GM11168 (cell line): ENCODE measurements at regions not wholly inside any gene's neighbourhood (a gene's known extent, or its start where the extent isn't known, plus 50 kb on each side); places are given as distances from the start of the nearest gene placed in this dataset.
"Not testable (repeated sequence)": the region's sequence is repeated elsewhere in the genome, so short reads cannot be mapped to it uniquely, and the experiment has no call there.

Experiments used
- in situ Hi-C: fragments of 300-500 bp; cut with MboI; formaldehyde crosslinking; loops from one replicate; pipeline ENCODE4 v1.12.0; 2022; ENCODE audit warnings: low sequenced_read_pairs; ENCODE audit not compliant: unreplicated experiment

DNA sequence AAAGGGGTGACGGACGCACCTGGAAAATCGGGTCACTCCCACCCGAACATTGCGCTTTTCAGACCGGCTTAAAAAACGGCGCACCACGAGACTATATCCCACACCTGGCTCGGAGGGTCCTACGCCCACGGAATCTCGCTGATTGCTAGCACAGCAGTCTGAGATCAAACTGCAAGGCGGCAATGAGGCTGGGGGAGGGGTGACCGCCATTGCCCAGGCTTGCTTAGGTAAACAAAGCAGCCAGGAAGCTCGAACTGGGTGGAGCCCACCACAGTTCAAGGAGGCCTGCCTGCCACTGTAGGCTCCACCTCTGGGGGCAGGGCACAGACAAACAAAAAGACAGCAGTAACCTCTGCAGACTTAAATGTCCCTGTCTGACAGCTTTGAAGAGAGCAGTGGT, 342.0 kb upstream of the PKN2 start:
- in situ Hi-C loops: not testable (repeated sequence)

DNA sequence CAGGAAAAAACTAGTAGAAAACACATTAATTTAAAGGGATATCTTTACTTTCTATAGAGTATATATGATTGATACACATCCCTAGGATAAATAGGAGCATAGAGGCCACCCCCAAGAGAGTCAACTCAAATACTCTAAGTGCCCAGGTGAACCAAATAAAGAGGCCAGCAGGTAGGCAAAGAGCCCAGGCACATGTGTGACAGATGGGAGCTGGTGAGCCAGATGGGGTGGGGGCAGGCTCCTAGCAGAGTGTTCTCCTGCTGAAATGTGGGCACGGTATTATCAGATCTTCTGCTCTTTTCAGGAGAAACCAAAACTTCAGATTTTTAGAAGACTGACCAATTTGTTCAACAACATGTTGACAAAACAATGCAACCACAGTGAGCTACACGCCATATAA, 333.4 kb upstream of the PKN2 start:
- in situ Hi-C loops: no loop called here

DNA sequence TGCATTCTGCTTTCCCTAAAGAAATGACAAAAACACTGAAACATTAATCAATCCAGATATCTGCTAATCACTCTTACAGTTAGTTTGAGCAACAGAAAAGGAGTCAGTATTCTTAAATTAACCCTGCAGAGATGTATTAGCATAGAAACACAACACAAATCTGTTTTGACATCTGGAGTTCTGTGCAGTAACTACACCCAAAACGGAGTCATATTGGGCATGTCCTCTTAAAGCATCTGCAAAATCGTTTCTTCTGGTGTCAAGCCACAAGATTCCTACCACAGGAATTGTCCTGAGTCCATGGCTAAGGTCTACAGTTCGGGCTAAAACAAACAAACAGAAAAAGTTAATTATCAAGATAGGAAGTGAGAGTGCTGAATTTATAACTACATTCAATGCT, 332.1 kb upstream of the PKN2 start:
- in situ Hi-C loops: no loop called here

DNA sequence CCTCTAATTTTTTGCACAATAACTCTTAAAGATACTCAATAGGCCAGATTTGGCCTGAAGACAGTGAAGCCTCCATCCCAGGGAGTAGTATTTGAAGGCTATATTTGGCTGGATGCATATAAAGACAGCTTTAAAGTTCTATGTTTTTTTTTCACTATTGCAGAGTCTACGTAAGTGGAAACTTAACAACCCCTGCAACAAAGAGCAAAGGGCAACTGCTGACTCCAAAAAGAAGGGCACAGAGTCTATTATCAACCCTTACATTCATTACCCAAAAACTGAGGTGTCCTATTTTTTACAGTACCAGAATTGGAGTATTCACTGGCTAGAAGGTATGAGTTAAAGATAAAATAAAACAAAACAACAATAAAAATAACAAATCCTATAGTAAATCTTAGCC, 329.8 kb upstream of the PKN2 start:
- in situ Hi-C loops: no loop called here

DNA sequence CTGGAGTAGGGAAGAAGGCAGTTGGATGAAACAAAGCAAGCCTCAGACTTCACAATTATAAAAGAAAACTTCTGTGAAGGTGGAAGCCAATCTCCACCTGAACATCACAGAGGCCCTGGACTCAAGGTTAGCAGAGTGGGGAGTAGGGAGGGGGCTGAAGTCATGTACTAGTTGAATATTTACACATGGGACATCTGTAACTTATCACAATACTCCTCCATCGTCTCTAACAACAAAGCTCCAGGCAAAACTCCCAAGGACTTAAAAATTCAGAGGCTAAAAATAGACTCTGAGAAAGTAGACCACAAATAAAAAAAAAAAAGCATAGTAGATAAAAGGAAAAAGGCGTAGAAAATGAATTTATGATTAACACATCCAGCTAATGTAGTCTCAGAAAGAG, 326.3 kb upstream of the PKN2 start:
- in situ Hi-C loops: no loop called here

DNA sequence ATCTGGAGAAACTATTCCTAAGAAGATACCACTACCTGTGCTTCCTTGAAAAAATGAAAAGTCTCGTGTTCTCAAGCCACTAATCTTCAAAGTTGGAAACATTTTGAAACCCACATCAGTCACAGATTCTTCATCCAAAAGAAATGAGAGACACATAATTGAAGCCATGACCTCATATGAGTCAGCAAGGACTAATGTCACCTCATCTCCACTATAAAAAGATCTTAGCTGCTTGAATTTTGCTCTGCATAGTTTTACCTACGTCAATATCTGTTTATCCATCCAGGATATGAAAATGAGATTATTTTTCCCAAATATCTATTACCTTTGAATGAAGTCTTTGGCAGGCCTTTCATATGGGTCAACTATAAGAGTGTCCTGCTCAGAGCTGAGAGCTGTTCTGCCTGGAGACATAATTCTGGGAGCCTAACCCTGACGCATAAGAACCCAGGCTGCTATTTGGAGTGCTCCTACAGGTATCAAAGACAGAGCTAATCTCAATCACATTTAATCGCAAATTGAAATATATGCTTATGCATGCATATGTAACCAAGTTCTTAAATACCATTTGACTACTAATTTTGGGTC, 312.5 kb upstream of the PKN2 start:
- in situ Hi-C loops: no loop called here

DNA sequence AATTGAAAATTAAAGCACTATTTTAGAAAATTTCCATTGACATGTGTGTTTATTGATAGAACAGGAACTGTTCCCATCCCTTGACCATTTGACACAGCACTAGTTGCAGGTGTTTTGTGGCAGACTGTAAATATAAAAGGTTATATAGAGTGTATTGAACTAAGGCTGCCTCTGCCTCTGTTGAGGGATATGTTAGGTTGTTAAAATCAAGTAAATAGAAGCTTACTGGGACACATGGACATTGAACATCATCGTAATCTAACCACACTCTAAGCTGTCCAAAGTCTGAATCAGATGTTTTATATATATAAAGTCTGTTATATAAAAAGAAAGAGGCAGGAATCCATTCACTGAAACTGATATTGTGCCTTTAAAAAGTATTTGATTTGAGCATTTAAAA, 308.1 kb upstream of the PKN2 start:
- in situ Hi-C loops: no loop called here

DNA sequence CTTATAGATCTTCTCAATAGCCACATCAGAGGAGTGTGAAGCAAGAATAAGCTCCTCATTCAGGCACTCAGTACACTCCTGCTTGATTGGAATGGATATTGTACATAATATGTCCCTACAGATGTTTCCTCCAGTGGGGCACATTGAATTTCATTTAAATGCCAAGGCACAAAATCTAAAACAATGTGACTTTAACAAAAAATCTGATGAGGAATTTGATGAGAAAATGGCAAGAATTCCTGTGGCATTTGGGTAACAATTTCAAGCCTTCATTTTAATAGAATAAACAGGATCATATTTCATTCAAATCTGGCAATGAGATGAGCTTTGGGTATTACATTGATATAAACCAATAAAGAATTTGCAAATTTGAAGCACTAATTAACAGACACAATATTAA, 307.7 kb upstream of the PKN2 start:
- in situ Hi-C loops: no loop called here

DNA sequence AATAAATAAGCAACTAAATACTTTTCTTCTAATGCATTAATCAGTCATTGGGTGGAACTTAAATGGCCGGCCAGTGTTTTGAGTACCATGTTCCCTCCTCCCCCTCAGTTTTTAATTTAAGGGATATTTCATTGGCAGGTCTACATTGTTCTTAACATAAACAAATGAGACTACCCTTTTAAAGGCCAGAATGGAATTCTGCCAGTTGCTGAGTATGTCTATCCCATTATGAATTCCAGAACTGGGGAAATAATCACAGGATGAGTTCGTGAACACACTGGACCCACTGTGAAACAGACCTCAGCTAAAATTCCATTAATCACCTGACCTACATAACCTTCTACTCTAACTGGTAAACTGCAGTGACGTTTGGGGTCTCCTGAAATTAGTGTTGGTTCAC, 305.5 kb upstream of the PKN2 start:
- in situ Hi-C loops: no loop called here

DNA sequence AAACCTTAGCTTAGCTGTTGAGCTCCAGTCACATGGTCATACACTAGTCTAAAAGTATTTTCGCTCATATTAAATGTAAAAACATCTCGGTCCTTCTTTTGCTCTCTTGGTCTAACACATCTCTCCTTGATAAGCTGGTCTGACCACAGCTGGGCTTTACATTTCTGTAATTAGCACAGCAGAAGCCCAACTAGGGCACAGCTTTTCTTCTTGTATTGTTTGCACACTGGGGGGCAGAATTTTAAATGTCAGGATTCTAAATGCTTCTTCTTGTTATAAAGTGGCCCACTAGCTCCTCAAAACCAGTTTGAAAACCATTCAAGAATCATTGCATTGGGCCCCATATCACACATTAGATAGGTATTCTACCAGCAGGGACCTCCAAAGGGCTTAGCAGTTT, 289.1 kb upstream of the PKN2 start:
- in situ Hi-C loops: no loop called here

DNA sequence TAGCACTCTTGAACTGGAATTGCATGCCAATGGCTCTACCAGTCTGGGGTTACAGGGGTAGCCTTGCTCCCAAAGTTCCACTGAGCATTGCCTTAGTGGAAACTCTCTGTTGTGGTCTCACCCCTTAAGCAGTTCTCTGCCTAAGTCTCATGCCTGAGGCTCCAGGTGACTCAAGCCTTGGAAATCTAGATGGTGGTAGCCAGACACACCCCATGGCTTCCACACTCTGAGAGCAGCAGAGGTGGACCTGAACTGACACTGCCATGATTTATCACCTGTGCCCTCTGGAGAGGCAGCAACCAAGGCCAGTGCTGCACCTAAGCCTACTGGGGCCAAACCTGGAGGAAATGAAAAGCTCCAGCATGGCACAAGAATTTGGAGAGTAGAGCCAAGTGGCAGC, 285.7 kb upstream of the PKN2 start:
- in situ Hi-C loops: no loop called here

DNA sequence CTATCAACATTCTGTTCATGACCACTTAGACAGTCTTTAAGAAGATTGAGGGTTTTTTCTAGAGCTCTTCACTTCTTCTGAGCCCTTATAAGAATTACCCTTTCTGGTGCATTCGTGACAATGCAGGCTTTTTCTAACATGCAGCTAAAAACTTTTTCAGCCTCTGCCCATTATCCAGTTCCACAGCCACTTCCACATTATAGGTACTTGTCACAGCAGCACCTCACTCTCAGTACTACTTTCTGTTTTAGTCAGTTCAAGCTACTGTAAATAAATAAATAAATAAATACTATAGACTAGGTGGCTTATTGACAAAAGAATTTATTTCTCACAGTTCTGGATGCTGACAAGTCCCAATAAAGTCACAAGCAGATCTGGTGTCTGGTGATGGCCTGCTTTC, 284.4 kb upstream of the PKN2 start:
- in situ Hi-C loops: no loop called here

DNA sequence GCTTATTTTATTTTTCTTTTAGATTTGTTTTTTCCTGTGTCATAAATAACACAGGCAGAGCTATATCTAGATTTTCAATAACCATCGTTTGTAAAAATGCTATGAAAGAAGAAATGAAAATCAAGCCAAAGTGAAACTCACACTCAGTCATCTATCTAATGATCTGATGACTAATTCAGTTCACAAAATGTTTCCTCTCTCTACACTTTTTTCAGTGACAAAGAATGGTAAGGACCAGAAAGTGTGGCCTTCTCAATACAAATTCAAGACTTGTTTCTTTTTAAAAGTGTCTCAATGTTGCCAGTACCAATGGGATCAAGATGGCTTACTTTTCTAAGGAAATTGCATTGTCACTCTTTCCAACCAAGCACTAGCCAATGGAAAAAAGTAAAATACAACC, 282.8 kb upstream of the PKN2 start:
- in situ Hi-C loops: no loop called here

DNA sequence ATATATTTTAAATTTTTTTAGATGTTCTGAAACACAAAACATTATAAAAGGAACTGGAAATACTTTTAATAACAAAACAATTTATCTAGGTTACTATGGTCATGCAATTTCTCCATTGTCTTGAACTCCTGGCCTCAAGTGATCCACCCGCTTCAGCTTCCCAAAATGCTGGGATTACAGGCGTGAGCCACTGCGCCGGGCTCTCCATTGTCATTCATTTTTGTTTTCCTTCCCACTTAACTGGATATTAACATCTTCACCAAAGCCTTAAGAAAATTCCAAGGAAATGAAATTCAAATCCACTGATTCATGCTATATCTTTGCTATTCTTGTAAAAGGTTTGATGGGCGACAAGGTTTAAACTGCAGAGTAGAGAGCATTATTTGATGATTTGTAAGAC, 279.5 kb upstream of the PKN2 start:
- in situ Hi-C loops: no loop called here

DNA sequence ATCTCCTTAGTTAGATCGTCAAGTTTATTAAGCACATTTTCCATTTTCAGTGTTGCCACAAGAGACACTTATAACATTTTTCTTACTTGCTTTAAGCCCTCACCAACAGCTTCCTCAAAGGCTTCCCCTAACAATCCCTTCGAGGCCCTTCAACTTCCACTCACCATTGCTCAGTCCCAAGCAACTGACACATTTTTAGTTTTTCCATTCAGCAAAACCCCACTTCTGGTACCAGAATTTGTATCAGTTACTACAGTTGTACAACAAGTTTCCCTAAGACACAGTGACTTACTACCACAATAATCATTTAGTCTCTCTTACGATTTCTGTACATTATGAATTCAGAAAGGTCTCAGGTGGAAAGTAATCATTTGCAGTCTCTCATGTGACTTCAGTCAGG, 276.8 kb upstream of the PKN2 start:
- in situ Hi-C loops: no loop called here

DNA sequence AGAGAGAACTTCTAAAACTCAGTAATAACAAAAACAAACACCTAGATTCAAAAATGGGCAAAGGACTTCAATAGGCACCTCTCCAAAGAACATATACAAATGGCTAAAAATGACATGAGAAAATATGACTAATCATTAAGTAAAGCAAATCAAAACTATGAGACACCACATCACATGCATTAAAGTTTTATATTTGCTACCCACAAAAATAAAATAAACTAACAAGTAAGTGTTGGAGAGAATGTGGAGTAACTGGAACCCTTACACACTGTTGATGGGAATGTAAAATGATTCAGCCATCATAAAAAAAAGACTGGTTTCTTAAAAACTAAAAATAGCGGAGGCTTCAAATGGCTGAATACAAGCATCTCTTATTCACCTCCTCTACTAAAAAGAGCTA, 262.1 kb upstream of the PKN2 start:
- in situ Hi-C loops: no loop called here

DNA sequence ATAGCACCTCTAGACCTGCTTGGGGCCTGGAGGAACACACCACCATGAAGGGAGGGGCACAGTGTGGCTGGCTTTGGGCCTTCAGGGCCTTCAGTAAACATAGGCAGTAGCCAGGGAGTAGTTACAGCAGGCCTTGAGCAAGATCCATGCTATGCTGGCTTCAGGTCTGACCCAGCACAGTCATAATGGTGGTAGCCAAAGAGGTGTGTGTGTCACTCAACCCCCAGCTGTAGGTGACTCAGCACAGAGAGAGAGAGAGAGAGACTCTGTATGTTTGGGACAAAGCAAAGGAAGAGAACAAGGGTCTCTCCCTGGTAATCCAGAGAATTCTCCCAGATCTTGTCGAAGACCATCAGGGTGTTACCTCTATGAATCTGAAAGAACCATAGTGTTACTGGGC, 250.5 kb upstream of the PKN2 start:
- in situ Hi-C loops: no loop called here

DNA sequence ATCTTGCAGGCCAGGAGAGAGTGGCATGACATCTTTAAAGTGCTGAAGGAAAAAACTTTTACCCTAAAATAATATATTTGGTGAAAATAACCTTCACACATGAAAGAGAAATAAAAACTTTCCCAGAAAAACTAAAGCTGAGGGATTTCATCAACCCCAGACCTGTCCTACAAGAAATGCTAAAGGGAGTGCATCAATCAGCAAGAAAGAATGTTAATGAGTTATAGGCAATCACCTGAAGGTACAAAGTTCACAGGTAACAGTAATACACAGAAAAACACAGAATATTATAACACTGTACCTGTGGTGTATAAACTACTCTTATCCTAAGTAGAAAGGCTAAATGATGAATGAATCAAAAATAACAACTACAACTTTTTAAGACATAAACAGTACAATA, 249.2 kb upstream of the PKN2 start:
- in situ Hi-C loops: no loop called here

DNA sequence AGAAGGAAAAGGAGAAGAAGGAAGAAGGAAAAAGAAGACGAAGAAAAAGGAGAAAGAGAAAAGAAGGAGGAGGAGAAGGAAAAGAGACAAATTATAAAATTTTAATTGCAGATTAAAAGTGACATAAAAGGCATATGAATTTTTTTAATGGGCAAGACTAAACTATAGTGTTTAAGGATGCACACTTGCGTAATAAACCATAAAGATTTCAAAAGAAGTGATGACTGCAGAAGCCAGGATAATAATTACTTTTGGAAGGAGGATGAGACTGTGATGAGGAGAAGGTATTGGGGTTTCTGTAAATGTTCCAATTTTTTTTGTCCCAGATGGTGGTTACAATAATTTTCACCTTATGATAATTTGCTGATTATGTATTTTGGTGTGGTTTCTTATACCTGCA, 243.1 kb upstream of the PKN2 start:
- in situ Hi-C loops: no loop called here

DNA sequence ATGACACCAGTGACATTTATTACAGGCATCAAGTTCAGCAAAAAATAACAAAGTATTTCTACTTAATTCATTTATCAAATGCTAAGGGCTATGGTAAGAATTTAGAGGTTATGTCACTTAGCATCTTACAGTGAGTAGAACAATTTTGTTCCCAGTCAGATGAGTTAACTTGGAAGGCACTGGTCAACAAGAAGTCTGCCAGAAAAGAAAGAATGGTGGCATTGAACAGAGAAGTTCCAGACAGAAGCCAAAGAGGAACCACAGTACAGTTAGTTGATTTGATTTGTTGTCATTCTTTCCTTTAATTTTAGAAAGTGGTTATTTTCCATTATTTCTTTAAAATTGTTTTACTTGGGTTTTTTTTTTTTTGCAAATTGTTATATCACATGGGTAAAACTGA, 232.2 kb upstream of the PKN2 start:
- in situ Hi-C loops: no loop called here

DNA sequence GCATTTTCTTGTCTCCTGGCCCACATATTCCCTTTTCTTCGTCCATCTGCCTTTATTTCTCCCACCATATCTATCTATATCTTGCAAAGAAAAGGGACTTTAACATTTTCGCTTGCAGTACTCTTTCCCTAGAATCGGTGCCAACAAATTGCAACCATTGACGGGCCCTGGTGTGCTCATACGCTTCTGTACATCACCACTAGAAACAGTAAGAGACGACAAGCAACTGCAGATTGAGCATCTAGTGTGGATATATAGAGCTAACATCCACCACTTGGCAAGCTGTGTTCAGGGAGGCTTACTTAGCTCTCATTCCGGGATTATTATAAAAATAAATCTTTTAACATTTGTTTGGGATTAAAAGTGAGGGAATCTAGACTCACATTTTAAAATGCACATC, 230.8 kb upstream of the PKN2 start:
- in situ Hi-C loops: no loop called here

DNA sequence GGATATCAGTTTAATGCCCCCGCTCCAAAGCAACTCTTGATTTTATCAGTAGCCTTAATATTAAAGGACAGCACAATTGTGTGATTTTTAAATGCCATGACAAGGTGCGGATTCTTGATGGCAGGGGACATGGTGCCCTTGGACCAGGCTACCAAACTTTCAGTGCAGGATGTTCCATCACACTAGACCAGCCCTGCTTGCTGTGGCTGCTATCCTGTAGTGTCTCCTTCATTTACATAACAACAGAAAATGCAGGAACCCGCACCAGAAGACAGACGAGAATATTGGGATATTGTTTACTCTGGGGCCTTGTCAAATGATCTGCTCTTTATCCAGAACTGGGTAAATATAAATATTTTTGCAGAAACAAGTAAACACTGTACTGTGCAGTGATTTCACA, 229.3 kb upstream of the PKN2 start:
- in situ Hi-C loops: no loop called here

DNA sequence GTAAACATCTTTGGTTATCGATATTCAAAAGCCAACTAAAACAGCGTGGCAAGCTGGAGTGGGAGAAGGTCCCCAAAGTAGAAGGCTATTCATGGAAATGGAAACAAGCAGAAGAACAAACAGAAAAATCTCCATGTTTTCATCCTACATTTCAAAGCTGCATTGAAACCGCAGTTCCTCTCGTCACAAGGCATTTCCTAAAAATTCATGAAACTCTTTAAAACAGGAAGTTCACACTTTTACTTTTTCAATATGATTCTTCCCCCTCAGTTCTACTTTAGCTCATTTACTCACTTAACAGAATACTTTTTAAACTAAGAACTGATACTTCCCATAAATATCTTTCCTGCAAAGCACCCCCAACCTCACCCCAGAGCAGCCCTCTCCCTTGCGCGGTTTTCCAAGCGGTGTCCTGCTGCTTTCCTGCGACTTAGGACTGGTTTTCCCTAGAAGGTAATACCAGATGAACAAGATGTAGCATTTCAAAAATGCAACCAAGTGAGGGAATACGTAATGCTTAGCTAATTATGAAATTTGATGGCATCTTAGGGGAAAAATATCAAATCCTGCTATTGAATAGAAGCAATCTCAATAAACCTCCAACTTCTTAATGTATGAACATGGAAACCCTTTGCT, 228.3 kb upstream of the PKN2 start:
- in situ Hi-C loops: no loop called here
